ENCODE measurements at regions not wholly inside any gene's neighbourhood (a gene's known extent, or its start where the extent isn't known, plus 50 kb on each side); places are given as distances from the start of the nearest gene placed in this dataset.

DNA sequence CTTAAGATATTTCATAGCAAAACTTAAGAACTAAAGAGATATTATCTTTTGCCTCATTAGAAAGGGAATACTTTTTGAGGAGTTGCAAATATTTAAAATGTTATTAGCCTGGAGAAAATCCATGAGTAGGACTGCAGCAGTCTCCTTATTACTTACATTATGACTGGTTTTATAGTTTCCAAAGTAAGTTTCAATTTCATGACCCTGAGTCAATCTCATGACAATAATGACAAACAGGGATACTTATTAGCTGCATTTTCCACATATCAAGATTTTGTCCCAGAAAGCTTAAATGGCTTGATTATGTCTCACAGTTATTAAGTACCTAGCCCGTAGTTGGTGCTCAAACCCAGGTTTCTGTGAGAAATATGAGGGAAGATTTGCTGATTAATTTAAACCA, 150.8 kb upstream of the ZEB2 start:
- TF ChIP-seq CTCF (IDR thresholded peaks at IDR 0.05), result no peak
- TF ChIP-seq POLR2AphosphoS5 (IDR thresholded peaks at IDR 0.05), result no peak
- TF ChIP-seq POLR2A (IDR thresholded peaks at IDR 0.05), result no peak
